HPDE6-E6E7 (cell line): ENCODE measurements at regions not wholly inside any gene's neighbourhood (a gene's known extent, or its start where the extent isn't known, plus 50 kb on each side); places are given as distances from the start of the nearest gene placed in this dataset.
"Not testable (repeated sequence)": the region's sequence is repeated elsewhere in the genome, so short reads cannot be mapped to it uniquely, and the experiment has no call there.

Experiments used
- DNase-seq: peaks from one replicate; pipeline ENCODE4 v3.0.0; 2011; ENCODE audit warnings: missing footprints; ENCODE audit errors: extremely low spot score

GRCh38 chr17:14427900-14428647, 127.2 kb downstream of the HS3ST3B1 start:
- DNase-seq: no peak

DNA sequence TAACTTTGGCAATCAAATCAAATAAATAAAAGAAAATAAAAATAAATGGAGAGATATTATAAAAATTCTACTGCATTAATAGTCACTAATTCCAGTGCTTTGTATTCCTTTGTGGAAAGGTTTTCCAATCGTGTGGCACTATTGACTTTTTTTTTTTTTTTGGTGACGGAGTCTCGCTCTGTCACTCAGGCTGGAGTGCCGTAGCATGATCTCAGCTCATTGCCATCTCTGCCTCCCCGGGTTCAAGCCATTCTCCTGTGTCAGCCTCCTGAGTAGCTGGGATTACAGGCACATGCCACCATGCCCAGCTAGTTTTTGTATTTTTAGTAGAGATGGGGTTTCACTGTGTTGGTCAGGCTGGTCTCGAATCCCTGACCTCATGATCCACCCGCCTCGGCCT, 122.3 kb downstream of the HS3ST3B1 start:
- not testable (repeated sequence) for DNase-seq

- DNase-seq: no peak
Observed at GRCh38 chr17:14417336-14417735, 116.5 kb downstream of the HS3ST3B1 start.

DNA sequence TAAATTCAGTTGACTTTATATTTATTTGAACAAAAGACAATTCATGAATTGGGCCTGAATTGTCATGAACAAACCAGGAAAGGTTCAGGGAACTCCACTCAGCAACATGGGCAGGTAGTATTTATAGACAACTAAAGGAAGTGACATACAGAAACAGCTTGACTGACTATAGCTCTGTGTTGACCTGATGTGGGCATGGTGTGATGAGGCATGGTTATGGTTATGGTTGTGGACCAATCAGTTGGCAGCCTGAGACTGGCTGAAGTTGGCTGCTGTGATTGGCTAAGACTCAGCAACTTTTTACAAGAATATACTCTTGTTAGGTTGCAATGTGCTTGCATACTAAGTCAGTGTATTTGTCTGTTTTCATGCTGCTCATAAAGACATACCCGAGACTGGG, 108.4 kb downstream of the HS3ST3B1 start:
- no peak for DNase-seq

DNA sequence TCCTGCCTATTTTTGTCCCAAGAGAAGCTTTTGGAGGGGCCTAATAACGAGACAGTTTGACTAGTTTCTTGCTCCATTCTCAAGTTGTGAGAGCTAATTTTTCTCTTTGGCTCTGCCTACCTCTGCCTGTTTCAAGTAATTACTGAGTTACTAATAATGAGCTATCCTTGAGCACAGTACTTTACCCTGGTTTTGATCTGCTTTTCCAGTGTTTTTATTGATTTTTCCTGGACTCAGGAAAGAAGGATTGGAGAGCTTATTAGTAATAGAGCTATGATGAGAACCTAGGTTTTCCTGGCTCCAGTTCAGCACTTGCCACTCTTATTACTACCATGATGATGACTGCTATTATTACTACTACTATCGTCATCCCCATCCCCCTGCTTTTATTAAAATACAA, 106.7 kb downstream of the HS3ST3B1 start:
- no peak for DNase-seq

DNA sequence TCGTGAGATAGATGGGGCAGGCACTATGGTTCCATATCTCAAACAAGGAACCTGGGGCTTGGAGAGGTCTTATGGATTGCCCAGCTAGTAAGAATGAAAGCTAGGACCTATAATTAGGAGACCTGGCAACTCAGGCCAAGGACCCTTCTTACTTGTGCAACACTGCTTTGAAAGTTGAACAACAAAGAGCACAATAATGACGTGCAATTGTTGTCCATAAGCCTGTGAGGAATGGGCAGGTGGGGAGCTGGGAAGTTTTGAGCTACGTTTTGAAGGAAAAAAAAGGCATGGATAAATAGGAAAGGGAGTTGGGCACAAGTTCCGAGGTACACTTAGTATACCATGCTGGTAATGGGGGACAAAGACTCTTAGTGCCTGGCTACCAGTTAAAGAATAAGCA, 104.3 kb downstream of the HS3ST3B1 start:
- DNase-seq: no peak
